Ovary (tissue), 3 donors: ENCODE measurements at regions not wholly inside any gene's neighbourhood (a gene's known extent, or its start where the extent isn't known, plus 50 kb on each side); places are given as distances from the start of the nearest gene placed in this dataset.

ENCODE experiments used
- CTCF ChIP-seq, 3 donors: fragments of 450-650 bp in 2 of 3; fragments of 200-600 bp in 1 of 3; IDR thresholded peaks; one replicate each; pipeline versions ENCODE4 v1.5.1 to v1.8.0; 2016 to 2022; ENCODE audit warnings: antibody characterized with exemption in 3 of 3, mild to moderate bottlenecking in 1 of 3
- EP300 ChIP-seq: sonication (generic); formaldehyde crosslinking; IDR thresholded peaks from one replicate; pipeline ENCODE4 v1.6.1; 2017; ENCODE audit warnings: antibody characterized with exemption
- POLR2A ChIP-seq: fragments of 450-650 bp; IDR thresholded peaks from one replicate; pipeline ENCODE4 v1.6.1; 2017; ENCODE audit warnings: antibody characterized with exemption, mild to moderate bottlenecking, moderate library complexity
- donor health status: DM: no; HTN: no; CAD: no.

GRCh38 chr3:73815966-73816365 is 191.2 kb upstream of the PDZRN3 start:
- no peak for TF ChIP-seq CTCF (IDR thresholded peaks at IDR 0.05)
- TF ChIP-seq EP300: no peak
- no peak for TF ChIP-seq POLR2A
